HepG2 (cell line): ENCODE measurements at regions not wholly inside any gene's neighbourhood (a gene's known extent, or its start where the extent isn't known, plus 50 kb on each side); places are given as distances from the start of the nearest gene placed in this dataset.

ENCODE experiments used
- ATAC-seq: fragments of 200-7000 bp; cut with Tn5 transposase; 3 replicates; pipeline ENCODE4 v1.9.1; 2020; ENCODE audit warnings: mild to moderate bottlenecking, moderate library complexity
- BruUV-seq: library from RNA; stranded (reverse); fragments of 400-500 nt; replicated peaks from 2 replicates; lab custom pipeline; 2021; lab: Mats Ljungman, UMichigan
- CTCF ChIA-PET: fragments of 300-600 bp; formaldehyde crosslinking; extraction: SDS; loops from one replicate; lab custom pipeline; 2021; ENCODE audit warnings: low total read pairs, inconsistent platforms, low intra/inter-chr PET ratio; lab: Yijun Ruan, JAX
- POLR2A ChIA-PET: fragments of 350-600 bp; sonication (Branson Sonifier 250); formaldehyde crosslinking; loops from one replicate; lab custom pipeline; 2020; ENCODE audit warnings: antibody characterized with exemption, inconsistent platforms; lab: Yijun Ruan, JAX
- DNase-seq: peaks from one replicate; pipeline ENCODE4 v3.0.0-alpha.2; 2015; ENCODE audit warnings: low spot score
- FAIRE-seq: peaks from 3 replicates; lab custom pipeline; 2011; peaks lifted over from hg19 to GRCh38; lab: Jason Lieb, UNC
- H2AFZ ChIP-seq: one replicate; pipeline ENCODE4 v1.6.1; 2011; ENCODE audit warnings: low read length, inconsistent platforms
- H3K27ac ChIP-seq: fragments of 300-600 bp; 3 replicates; pipeline ENCODE4 v1.8.0; 2011; ENCODE audit warnings: mixed run types, mild to moderate bottlenecking, mixed read lengths, low read length, inconsistent platforms; ENCODE audit not compliant: insufficient read depth; ENCODE audit errors: extremely low read length
- H3K27me3 ChIP-seq, 2 experiments: fragments of 200-600 bp in 1 of 2; 2 replicates in 1 of 2; 3 replicates in 1 of 2; pipeline versions ENCODE4 v1.6.0 to v1.8.0; 2011; ENCODE audit warnings: low read length in 2 of 2, mild to moderate bottlenecking in 2 of 2, moderate library complexity in 2 of 2, inconsistent platforms in 1 of 2; ENCODE audit not compliant: insufficient read depth in 2 of 2, control insufficient read depth in 1 of 2
- H3K36me3 ChIP-seq, 2 experiments: fragments of 200-600 bp in 1 of 2; replicated peaks in 1 of 2; 2 replicates in 1 of 2; 3 replicates in 1 of 2; pipeline versions ENCODE4 v1.5.1 to v1.8.0; 2011; ENCODE audit warnings: low read length in 2 of 2, inconsistent platforms in 1 of 2; ENCODE audit not compliant: insufficient read depth in 2 of 2, control insufficient read depth in 1 of 2
- H3K4me1 ChIP-seq: 2 replicates; pipeline ENCODE4 v1.5.1; 2012; ENCODE audit warnings: low read length, inconsistent platforms; ENCODE audit not compliant: insufficient read depth
- H3K4me2 ChIP-seq: 2 replicates; pipeline ENCODE4 v1.6.0; 2011; ENCODE audit warnings: low read depth, low read length, inconsistent platforms
- H3K4me3 ChIP-seq, 3 experiments: fragments of 200-600 bp in 1 of 3; sonication (generic), shearing (Covaris generic) in 1 of 3; replicated peaks in 1 of 3; 2 replicates each; pipeline ENCODE4 v1.5.1; 2011 to 2016; ENCODE audit warnings: low read length in 3 of 3, inconsistent platforms in 2 of 3, low read depth in 2 of 3, mild to moderate bottlenecking in 2 of 3, control low read depth in 1 of 3, mixed read lengths in 1 of 3; ENCODE audit not compliant: insufficient read depth in 1 of 3
- H3K79me2 ChIP-seq: one replicate; pipeline ENCODE4 v1.6.1; 2011; ENCODE audit warnings: low read length, inconsistent platforms; ENCODE audit not compliant: insufficient read depth
- H3K9ac ChIP-seq: 2 replicates; pipeline ENCODE4 v1.6.0; 2011; ENCODE audit warnings: mild to moderate bottlenecking, low read depth, low read length, inconsistent platforms; ENCODE audit not compliant: insufficient read depth
- H3K9me3 ChIP-seq: 2 replicates; pipeline ENCODE4 v1.5.1; 2012; ENCODE audit warnings: mild to moderate bottlenecking, low read length
- H4K20me1 ChIP-seq: 2 replicates; pipeline ENCODE4 v1.6.0; 2011; ENCODE audit warnings: inconsistent platforms, mild to moderate bottlenecking, low read length, moderate library complexity; ENCODE audit not compliant: insufficient read depth
- ATAD3A ChIP-seq: sonication (generic); formaldehyde crosslinking; IDR thresholded peaks from 2 replicates; pipeline ENCODE4 v1.4.0; 2020; ENCODE audit warnings: missing genetic modification reagents
- ATF7 ChIP-seq, 2 experiments: fragments of 450-650 bp in 1 of 2; sonication (generic) in 1 of 2; formaldehyde crosslinking in 1 of 2; IDR thresholded peaks; 2 replicates each; pipeline versions ENCODE4 v1.4.0 to v1.6.1; 2016 to 2020; ENCODE audit warnings: antibody characterized with exemption in 1 of 2, mild to moderate bottlenecking in 1 of 2, missing genetic modification reagents in 1 of 2
- CTCF ChIP-seq: sonication (generic); formaldehyde crosslinking; IDR thresholded peaks from 2 replicates; pipeline ENCODE4 v1.5.0; 2020; ENCODE audit warnings: mild to moderate bottlenecking, missing genetic modification reagents, moderate library complexity
- ERF ChIP-seq: IDR thresholded peaks from 2 replicates; pipeline ENCODE4 v1.6.1; 2018; ENCODE audit warnings: missing biosample characterization, missing genetic modification reagents
- NFATC3 ChIP-seq: sonication (generic); formaldehyde crosslinking; IDR thresholded peaks from 2 replicates; pipeline ENCODE4 v1.5.1; 2020; ENCODE audit warnings: mild to moderate bottlenecking, missing genetic modification reagents
- RBM22 ChIP-seq: fragments of 200-400 bp; formaldehyde crosslinking; optimal IDR thresholded peaks from 2 replicates; pipeline ENCODE3; 2017; ENCODE audit warnings: mild to moderate bottlenecking, low read length, moderate library complexity
- RXRB ChIP-seq: IDR thresholded peaks from 2 replicates; pipeline ENCODE4 v1.6.1; 2016; ENCODE audit warnings: borderline replicate concordance, missing genetic modification reagents, missing compliant biosample characterization
- SP4 ChIP-seq: sonication (generic); formaldehyde crosslinking; IDR thresholded peaks from 2 replicates; pipeline ENCODE4 v1.8.1; 2023; ENCODE audit warnings: mild to moderate bottlenecking, missing genetic modification reagents
- ZFP36L1 ChIP-seq: sonication (generic); formaldehyde crosslinking; IDR thresholded peaks from 2 replicates; pipeline ENCODE4 v1.8.0; 2022; ENCODE audit warnings: mild to moderate bottlenecking, missing genetic modification reagents, moderate library complexity
- ZNF10 ChIP-seq: sonication (generic); formaldehyde crosslinking; IDR thresholded peaks from 2 replicates; pipeline ENCODE4 v1.4.0; 2020; ENCODE audit warnings: mild to moderate bottlenecking, low read depth, missing genetic modification reagents, borderline replicate concordance
- ZNF30 ChIP-seq: sonication (generic); formaldehyde crosslinking; IDR thresholded peaks from 2 replicates; pipeline ENCODE4 v1.5.0; 2020; ENCODE audit warnings: mild to moderate bottlenecking, missing genetic modification reagents
- ZNF326 ChIP-seq: sonication (generic); formaldehyde crosslinking; IDR thresholded peaks from 2 replicates; pipeline ENCODE4 v1.4.0; 2020; ENCODE audit warnings: missing genetic modification reagents, borderline replicate concordance
- ZNF652 ChIP-seq: IDR thresholded peaks from 2 replicates; pipeline ENCODE4 v1.6.1; 2016; ENCODE audit warnings: low read depth, borderline replicate concordance
- ZSCAN12 ChIP-seq: sonication (generic); formaldehyde crosslinking; IDR thresholded peaks from 2 replicates; pipeline ENCODE4 v1.9.0; 2021; ENCODE audit warnings: mild to moderate bottlenecking, missing genetic modification reagents
- WGBS: methylation state at CpG from one replicate; pipeline ENCODE4 v1.1.6; 2017; ENCODE audit warnings: low lambda C conversion rate; 5-methylcytosine and 5-hydroxymethylcytosine counted together
- in situ Hi-C: cut with HindIII; loops from 2 replicates; pipeline ENCODE4 v1.10.0; 2017; ENCODE audit warnings: low pct_unique_long_range_greater_than_20kb; ENCODE audit not compliant: extremely low pct_ligation_motif_present
- intact Hi-C: fragments of 100-400 bp; cut with micrococcal nuclease; formaldehyde crosslinking; loops from one replicate; pipeline ENCODE4 v1.10.0; 2022; ENCODE audit not compliant: unreplicated experiment
- TF ChIP-seq, protein P1 (sequence below): sonication (generic); formaldehyde crosslinking; IDR thresholded peaks from 2 replicates; pipeline ENCODE4 v1.8.0; 2022; ENCODE audit warnings: missing genetic modification reagents, low read depth, mild to moderate bottlenecking, borderline replicate concordance

DNA sequence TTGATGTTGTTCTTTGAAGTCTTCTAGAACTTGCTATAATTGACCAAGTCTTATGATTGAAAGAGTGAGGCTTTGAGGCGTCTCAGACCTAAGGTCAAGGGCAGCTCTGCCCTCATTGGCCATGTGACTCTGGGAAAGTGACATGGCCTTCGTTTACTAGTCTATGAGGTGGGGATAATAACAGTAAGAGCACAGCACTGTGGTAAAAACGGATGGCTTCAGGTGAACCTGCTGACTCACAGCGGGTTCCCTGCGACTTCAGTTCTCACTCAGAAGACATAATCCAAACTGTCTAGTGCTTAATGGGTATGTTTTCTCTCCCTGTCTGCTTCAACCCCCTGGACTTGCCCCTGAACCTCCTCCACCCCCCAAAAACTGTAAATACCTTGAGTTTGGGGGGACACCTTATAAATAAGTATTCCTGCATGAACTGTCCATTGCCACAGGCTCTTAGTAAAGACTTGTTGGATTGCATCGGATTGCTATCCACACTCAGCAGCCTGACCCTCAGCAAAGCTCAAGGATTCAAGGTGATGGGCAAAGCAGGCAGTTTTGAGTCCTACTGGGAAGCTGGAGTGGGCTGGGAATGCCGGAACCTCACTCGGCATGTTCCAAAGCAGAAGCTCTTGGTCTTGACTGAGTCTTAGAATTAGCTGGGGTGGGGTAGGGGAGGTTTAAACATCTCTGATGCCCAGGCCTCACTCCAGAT, 304.6 kb downstream of the KLF6 start (continued):
- no peak for TF ChIP-seq ZFP36L1 (CRISPR knock-in tag)

GRCh38 chr10:3478632-3479240, 306.2 kb upstream of the PITRM1 start:
- intact Hi-C loops, result no loop called here
- TF ChIP-seq ZNF652 (CRISPR knock-in tag) (no peak), ZNF10 (CRISPR knock-in tag) (no peak), CTCF (CRISPR knock-in tag) (no peak), NFATC3 (no peak), ATAD3A (CRISPR knock-in tag) (no peak), RBM22 (no peak), SP4 (CRISPR knock-in tag) (no peak), ZSCAN12 (CRISPR knock-in tag) (no peak), RXRB (CRISPR knock-in tag) (no peak), ERF (no peak), ZNF326 (CRISPR knock-in tag) (no peak), ATF7 (IDR thresholded peaks at IDR 0.05) (no peak), ATF7 (CRISPR knock-in tag; IDR thresholded peaks at IDR 0.05) (no peak), ZNF30 (CRISPR knock-in tag) (no peak)
- TF ChIP-seq, protein P1, sequence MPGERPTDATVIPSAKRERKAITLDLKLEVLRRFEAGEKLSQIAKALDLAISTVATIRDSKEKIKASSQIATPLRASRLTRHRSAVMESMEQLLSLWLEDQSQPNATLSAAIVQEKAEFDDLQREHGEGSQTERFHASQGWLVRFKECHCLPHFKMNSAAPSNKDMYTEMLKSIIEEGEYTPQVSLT, result no peak
- Histone ChIP-seq H3K9me3 (no peaks in the 10 kb centered on the region), H3K36me3 (no peaks in the 10 kb centered on the region), H3K4me2 (no peak overlapping the region), H3K79me2 (no peaks in the 10 kb centered on the region), H3K27me3 (peaks cover 3 to 34% of the 10 kb centered on the region in 2 experiments; a peak in 2 of 5 replicates), H3K4me1 (no peaks in the 10 kb centered on the region), H4K20me1 (no peaks in the 10 kb centered on the region), H3K4me3 (no peak overlapping the region), H2AFZ (no peak overlapping the region), H3K27ac (no peak overlapping the region), H3K9ac (no peak overlapping the region)
- DNase-seq (no peak), ATAC-seq (no peak), FAIRE-seq (no peak)
- ChIA-PET POLR2A (no interaction called here), CTCF (no interaction called here)
- BruUV-seq, result no TSS peak
- WGBS, result 17% methylated on average over 3 of the region's 7 CpGs
- in situ Hi-C loops, result no loop called here
